ENCODE measurements at regions not wholly inside any gene's neighbourhood (a gene's known extent, or its start where the extent isn't known, plus 50 kb on each side); places are given as distances from the start of the nearest gene placed in this dataset.

DNA sequence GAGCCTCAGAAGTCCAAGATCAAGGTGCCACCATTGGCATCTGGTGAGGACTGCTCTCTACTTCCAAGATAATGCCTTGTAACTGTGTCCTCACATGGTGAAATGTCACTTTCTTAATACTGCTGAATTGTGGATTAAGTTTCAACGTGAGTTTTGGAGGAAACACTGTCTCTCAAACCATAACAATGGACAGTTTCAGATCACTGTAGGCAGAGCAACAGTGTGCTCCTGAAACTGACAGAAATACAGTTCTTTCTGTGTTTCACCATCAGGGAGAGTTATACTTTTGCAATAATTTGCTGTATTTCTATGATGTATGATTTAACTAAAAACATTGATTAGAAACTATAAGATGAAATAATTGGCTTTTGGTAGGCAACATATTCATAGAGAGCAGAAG lies 1780.5 kb upstream of the CDH6 start:
- TF ChIP-seq, protein P1, sequence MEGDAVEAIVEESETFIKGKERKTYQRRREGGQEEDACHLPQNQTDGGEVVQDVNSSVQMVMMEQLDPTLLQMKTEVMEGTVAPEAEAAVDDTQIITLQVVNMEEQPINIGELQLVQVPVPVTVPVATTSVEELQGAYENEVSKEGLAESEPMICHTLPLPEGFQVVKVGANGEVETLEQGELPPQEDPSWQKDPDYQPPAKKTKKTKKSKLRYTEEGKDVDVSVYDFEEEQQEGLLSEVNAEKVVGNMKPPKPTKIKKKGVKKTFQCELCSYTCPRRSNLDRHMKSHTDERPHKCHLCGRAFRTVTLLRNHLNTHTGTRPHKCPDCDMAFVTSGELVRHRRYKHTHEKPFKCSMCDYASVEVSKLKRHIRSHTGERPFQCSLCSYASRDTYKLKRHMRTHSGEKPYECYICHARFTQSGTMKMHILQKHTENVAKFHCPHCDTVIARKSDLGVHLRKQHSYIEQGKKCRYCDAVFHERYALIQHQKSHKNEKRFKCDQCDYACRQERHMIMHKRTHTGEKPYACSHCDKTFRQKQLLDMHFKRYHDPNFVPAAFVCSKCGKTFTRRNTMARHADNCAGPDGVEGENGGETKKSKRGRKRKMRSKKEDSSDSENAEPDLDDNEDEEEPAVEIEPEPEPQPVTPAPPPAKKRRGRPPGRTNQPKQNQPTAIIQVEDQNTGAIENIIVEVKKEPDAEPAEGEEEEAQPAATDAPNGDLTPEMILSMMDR (conservative IDR thresholded peaks at IDR 0.05; ENCODE audit: low read depth in 2 of 2): no peak
- TF ChIP-seq EZH2 (IDR thresholded peaks at IDR 0.05; ENCODE audit: low read depth, unreplicated experiment) (no peak), POLR2AphosphoS5 (IDR thresholded peaks at IDR 0.05; ENCODE audit: low read depth) (no peak), EZH2phosphoT487 (IDR thresholded peaks at IDR 0.05; ENCODE audit: unreplicated experiment) (no peak), ZNF114 (CRISPR knock-in tag; IDR thresholded peaks at IDR 0.05) (no peak), CREB1 (CRISPR knock-in tag; IDR thresholded peaks at IDR 0.05; ENCODE audit: low read depth) (no peak), JUNB (IDR thresholded peaks at IDR 0.05; ENCODE audit: unreplicated experiment) (no peak), ZNF331 (CRISPR knock-in tag; IDR thresholded peaks at IDR 0.05; ENCODE audit: low read depth) (no peak)
- TF ChIP-seq, protein P2, sequence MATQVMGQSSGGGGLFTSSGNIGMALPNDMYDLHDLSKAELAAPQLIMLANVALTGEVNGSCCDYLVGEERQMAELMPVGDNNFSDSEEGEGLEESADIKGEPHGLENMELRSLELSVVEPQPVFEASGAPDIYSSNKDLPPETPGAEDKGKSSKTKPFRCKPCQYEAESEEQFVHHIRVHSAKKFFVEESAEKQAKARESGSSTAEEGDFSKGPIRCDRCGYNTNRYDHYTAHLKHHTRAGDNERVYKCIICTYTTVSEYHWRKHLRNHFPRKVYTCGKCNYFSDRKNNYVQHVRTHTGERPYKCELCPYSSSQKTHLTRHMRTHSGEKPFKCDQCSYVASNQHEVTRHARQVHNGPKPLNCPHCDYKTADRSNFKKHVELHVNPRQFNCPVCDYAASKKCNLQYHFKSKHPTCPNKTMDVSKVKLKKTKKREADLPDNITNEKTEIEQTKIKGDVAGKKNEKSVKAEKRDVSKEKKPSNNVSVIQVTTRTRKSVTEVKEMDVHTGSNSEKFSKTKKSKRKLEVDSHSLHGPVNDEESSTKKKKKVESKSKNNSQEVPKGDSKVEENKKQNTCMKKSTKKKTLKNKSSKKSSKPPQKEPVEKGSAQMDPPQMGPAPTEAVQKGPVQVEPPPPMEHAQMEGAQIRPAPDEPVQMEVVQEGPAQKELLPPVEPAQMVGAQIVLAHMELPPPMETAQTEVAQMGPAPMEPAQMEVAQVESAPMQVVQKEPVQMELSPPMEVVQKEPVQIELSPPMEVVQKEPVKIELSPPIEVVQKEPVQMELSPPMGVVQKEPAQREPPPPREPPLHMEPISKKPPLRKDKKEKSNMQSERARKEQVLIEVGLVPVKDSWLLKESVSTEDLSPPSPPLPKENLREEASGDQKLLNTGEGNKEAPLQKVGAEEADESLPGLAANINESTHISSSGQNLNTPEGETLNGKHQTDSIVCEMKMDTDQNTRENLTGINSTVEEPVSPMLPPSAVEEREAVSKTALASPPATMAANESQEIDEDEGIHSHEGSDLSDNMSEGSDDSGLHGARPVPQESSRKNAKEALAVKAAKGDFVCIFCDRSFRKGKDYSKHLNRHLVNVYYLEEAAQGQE (IDR thresholded peaks at IDR 0.05; ENCODE audit: unreplicated experiment): no peak
- TF ChIP-seq, protein P3, sequence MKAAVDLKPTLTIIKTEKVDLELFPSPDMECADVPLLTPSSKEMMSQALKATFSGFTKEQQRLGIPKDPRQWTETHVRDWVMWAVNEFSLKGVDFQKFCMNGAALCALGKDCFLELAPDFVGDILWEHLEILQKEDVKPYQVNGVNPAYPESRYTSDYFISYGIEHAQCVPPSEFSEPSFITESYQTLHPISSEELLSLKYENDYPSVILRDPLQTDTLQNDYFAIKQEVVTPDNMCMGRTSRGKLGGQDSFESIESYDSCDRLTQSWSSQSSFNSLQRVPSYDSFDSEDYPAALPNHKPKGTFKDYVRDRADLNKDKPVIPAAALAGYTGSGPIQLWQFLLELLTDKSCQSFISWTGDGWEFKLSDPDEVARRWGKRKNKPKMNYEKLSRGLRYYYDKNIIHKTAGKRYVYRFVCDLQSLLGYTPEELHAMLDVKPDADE (IDR thresholded peaks at IDR 0.05): no peak

Measured in GM23338 (cell line).